Glomerular visceral epithelial cell (primary cell): ENCODE measurements at regions not wholly inside any gene's neighbourhood (a gene's known extent, or its start where the extent isn't known, plus 50 kb on each side); places are given as distances from the start of the nearest gene placed in this dataset.

Experiments
- DNase-seq: peaks from one replicate; pipeline ENCODE4 v3.0.0-alpha.2; 2016; ENCODE audit errors: extremely low spot score

DNA sequence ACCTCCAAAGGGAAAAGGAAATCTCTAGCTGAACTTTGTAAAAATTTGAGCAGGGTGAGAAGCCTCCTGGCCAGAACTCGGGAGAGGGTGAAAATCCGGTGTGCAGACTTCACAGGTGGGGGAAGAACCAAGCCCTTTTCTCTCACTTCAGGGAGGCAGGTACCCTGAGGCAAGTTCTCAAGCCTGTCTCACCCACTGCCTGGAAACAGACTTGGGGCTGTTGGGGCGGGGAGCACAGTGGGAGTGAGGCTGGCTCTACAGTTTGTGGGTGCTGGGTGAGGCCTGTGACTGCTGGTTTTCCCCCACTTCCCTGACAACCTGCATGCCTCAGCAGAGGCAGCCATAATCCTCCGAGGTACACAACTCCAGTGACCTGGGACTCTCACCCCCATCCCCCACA lies 187.1 kb downstream of the KIF4B start:
- DNase-seq, result no peak

DNA sequence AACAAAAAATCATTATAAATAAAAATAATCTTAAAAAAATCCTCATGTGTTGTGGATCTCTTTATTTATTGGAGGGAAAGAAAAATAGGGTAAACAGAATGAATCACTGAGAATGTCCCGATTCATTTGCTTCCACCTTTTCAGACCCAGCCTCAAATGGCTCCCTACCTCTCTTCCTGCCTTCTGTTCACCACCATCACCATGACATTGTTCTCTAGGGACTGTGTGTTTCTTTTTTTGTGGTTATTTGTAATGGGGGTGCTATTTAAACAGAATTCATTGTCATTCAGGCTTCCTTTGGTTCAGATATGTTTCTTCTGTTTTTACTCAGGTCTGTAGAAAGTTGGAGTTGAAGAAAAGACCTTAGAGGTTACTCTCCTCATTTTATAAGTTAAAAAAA lies 198.2 kb downstream of the KIF4B start:
- DNase-seq, result no peak

DNA sequence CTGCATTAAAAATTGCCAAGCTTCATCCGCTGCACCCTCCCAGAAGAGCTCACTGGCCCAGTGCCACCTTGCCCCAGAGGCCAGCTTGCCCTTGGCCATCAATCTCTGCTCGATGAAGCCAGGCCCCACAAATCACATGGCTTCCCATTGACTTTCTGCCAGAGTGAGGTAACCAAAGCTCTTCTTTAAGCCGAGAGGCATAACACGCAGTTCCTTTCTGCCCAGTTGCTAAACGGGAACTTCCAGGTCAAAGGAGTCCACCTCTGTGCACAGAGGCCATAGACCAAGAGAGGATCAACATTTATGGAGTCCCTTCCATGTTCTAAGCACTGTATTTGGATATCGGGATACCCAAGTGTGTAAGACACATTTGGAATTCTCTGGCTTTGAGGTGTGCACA lies 208.8 kb downstream of the KIF4B start:
- no peak for DNase-seq

DNA sequence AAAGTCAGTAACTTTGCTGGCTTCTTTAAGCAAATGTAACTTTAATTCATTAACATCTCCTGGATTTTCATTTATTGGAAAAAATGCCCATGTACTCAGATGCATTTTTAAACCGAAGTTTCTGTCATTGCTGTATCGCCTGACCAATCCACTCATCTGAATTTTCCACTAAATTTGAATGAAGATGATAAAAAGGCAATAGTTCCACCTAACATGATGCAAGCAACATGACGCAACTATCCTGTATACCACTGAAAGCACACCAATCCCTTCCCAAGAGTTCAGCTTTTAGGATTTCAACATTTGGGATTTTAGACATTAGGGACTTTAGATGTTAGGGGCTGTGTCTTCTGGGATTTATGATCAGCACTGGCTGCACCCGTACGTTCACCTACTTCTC lies 215.6 kb downstream of the KIF4B start:
- no peak for DNase-seq

DNA sequence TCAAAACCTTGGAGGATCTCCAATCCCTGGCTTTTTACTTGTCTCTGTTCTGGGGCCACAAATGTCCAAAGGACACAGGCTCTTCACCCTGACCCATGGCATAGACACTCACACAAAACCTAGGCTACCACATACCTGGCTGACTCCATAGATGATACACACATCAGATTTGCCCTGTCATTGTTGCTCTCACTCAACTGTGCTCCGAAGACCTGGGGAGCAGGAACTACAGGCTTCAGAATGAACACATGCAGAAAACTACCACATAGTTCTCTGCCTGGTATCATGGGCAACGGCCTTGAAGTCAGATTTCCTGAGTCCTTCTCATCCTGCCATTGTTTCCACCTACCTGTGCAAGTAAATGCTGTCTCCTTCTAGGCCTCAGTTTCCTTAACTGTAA lies 226.2 kb downstream of the KIF4B start:
- no peak for DNase-seq

DNA sequence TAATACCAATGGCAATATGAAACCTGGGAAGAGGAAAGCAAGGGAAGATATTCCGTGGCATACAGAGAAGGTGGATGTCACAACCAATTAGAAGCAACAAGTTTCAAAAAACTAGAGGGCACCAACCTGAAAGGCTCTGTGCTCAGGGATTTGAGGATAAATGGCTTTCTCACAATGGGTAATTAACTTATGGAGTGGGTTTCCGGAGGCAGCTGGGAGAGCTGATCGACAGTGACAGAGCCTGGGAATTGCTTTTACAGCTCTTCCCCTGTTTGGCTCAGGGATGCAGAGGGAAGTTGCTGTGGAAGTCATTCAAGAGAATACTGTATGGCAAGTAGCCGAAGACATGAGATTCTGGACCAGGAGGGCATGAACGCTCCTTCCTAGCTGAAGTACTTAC lies 237.0 kb downstream of the KIF4B start:
- DNase-seq, result no peak

DNA sequence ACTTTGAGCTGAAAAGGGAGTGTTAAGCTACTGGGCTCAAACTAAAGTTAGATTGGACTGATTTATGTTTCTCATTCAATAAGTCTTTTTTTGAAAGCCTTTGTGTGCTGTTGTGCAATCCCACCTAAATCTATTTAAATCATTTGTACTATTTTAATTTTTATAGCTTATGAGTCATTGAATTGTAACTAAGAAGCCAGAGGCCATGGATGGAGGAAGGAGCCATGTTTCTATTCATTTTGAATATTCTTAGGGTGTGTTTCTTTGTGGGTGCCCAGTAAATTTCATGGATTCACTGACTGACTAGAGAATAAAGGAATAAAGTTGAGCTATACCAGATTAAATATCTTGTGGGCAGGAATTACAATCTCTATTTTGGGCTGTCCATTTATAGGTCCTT lies 238.5 kb downstream of the KIF4B start:
- DNase-seq, result no peak

DNA sequence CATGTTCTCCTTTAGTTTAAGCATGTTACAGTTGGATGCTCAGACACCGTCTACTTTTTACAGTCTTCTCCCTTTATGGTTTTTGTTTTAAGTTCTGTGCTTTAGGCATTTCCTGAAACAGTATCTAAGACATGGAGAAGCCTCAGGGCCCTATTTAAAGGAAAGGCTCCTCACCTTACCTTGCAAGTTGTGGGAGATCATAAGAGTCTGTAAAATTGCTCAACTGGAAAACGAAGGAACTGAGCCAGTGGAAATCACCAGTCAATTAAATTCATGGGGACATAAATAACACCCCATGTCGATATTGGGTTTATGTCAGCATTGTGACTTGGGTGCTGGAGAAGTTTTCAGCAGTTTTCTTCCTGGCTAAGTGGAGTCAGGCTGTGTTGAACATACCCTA lies 239.2 kb downstream of the KIF4B start:
- no peak for DNase-seq

DNA sequence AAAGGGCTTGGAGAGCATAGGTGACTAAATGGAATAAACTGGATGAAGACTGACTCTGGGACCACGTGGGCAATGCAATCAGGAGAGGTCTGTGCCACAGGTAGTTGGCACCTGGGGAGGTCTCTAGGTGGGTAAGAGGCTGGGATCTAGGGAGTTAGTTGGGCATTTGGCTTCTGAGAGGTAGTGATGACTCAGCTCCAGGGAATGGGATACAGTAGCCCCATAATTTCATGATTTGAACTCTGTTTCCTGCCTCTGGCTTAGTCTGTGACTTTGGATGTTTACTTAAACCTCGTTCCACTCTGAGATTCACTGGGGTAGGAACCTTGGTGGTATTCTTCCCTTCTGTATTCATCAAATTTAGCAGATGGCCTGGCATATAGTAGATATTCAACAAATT lies 240.8 kb downstream of the KIF4B start:
- no peak for DNase-seq

DNA sequence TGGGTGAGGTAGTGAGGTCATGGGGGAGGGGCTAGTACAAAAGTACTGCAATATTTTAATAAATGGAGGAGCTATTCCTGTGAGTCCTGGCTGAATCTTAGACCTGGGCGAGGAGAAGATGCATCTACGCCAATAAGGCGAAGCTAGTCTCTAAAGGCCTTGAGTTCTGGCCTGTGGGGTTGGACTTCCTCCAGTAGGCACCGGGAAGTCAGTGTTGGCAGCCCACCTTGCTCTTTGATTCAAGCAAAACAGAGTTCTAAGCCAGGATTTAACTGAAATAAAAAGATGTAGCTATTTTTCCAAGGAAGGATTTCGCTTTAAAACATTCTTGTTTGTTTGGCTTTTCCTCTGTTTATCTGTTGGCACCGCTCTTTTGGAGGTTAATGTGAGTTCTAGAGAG lies 244.6 kb downstream of the KIF4B start:
- no peak for DNase-seq

DNA sequence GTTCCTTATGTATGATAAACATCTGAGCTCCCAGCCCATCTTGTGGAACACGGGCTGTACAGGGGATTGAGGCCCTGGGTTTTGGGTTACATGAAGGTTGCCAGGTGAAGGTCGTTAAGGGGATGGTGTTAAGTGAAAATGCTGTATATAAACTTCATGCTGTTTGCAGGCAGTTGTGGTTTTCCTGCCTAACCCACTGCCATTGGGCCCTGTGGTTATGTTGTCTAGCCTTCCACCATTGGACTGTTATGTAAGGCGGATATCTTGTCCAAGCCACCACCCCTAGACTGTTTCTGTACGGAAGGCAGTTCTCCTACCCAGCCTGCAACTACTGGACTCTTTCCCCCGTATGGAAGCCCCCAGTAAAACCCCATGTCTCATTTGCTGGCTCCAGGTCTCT lies 246.1 kb downstream of the KIF4B start:
- DNase-seq, result no peak

DNA sequence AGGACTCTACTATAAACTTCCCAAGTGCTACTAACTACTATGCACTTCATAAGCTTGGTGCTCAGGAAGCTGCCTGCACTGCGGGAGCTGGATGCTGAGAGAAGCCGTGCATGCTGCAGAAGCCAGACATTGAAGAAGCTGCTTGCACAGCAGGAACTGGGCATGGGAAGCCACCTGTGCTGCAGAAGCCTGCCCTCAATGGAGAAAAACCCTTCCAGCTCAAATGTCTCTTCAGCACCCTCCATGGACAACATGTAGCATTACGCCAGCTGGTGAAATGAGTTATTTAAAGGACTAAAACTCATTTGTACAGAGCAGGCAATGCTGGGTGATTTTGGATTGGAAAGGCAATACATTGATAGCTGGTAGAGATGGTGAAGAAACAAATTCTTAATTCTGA lies 247.2 kb downstream of the KIF4B start:
- peak; percentile 1 for DNase-seq

DNA sequence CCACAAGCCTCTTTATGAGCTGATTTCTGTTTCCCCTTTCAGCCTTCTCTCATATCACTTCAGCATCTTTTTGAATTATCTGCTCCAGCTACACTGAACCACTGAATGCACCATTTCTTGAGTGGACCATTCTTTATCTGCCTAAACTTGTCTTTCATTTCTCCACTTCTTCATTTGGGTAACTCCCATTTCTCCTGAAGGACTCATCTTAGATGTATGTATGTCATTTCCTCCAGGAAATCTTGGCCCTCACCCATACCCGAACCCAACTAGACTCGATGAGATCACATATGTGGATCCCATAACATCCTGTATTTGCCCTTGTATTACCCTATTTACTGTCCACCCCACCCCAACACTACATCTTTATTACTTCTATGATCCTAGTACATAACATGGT lies 249.8 kb downstream of the KIF4B start:
- no peak for DNase-seq

DNA sequence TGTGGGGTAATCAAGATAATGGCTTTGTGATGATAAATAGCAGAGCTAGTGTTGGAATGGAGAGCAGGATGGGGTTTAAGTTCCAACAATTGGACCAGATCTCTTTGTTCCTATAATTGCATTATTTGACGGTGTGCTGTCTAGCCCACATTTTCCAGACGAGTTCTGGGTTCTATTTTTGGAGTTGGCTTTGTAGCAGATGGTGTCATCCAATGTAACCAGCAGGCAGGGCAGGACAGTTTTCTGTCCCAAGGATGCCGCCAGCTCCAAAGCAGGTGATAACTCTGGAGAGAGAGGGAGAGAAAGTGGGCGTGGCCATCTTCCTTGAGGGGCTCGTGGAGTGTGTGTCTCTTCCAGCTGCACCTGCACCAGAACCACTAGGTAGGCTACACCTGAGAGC lies 251.3 kb downstream of the KIF4B start:
- DNase-seq, result no peak

DNA sequence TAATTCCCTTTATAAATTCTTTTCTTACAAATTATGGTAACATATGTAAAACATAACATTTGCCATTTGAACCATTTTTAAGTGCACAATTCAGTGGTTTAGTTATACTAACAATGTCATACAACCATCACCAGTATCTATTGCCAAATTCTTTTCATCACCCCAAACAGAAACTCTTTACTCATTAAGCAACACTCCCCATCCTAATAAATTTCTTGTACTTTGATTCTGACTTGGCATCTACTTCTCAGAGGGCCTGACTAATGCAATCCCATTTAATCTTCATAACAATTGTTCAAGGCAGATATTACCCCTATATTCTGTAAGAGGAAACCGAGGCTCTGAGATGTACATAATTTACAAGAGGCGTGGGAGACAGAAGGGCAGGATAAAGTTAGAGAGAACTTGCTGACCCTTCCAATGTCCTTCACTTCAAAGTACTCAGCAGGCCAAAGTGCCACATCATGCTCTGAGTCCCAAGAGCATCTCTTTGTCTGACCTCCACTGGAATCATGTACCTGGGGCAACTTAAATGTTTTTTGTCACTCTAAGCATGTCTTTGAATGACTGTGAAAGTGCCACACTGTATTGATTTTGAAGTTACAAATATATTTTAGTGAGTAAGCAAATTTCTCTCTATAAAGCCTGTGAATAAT lies 255.3 kb downstream of the KIF4B start:
- no peak for DNase-seq

DNA sequence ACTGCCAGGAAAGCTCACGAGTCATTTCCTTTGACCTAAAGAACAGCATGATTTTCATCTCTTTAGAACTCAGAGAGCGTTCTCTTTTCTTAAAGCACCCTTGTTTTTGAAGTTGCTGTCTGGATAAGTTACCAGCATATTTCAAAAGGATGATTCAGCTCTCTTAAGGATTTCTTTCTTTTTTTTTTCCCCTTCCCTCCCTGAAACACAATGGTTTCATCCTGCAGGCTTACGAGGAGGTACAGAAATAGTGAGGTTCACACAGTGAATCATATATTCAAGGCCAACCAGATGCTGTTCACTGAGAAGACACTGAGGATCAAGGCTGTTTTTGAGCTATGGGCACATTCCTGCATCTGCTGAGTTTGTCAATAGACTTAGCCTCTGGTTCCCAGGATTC lies 257.2 kb downstream of the KIF4B start:
- DNase-seq, result no peak

DNA sequence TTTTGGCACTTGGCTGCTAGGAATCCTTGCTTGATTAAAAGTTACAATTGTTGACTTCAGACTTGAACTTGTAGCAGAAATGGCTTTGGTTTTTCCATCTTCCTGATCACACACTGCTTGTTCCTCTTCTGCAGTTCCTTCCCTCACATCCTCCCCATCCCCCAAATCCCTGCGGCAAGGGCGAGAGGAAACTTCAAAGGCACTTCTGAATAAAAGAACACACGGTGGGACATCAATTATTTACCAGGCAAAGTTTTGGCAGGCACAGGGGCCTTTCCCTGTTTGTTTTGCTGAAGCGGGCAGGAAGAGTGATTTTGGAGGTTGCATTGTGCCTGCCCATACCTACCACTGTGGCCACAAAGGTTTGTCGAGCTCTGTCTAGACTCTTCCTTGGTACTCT lies 260.9 kb downstream of the KIF4B start:
- no peak for DNase-seq

DNA sequence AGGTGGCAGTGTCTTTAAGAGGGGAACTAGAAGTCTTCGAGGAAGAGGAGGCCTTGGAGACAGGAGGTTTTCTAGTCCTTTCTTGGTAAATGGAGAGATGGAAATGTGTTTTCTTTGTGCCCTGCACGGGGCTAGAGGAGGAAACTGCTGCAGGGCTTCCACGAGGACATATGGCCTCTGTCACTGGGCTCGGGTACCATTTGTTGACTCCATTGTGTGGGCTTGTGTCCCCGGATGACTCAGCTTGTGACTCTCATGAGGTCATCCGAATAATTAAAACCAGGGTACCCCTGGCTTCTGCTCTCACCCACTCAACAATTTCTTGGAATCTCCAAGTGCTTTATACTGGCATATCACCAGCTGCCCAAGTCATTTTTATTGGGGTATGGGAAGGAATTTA lies 261.7 kb downstream of the KIF4B start:
- DNase-seq, result no peak

DNA sequence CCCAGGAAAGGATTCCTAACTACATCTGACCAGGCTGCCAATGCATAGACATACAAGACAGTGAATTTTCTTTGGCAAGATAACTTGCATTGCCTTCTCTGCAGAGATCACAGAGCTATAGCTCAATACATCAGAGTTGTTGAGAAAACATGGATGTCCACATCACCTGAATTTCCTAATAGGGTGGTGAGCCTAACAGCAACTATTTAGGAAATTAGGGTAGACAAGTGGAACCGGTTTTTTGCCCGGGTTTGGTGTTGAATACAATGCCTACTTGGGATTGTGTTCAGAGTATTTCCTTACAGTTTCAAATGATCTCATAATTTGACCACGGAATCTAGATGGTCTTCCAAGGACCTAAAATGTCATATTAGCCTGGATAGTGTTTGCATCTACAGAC lies 262.7 kb downstream of the KIF4B start:
- no peak for DNase-seq

DNA sequence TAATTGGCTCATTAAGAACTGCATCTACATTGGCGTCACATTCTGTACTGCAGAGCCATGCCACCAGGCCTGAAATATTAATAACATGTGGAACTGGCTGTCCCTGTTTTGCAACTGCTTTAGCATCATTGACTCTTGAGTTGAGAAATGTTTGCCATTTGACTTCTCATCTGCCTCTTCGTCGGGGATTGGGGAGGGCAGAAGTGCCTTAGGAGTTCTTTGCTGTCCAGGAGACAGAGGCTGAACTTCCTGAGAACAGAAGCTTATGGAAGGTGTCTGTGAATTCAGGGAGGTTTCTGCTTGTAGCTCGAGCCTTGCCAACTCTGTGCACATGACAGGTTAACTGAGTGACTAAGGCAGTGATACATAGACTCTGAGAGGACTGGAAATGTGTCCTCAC lies 265.0 kb downstream of the KIF4B start:
- no peak for DNase-seq

DNA sequence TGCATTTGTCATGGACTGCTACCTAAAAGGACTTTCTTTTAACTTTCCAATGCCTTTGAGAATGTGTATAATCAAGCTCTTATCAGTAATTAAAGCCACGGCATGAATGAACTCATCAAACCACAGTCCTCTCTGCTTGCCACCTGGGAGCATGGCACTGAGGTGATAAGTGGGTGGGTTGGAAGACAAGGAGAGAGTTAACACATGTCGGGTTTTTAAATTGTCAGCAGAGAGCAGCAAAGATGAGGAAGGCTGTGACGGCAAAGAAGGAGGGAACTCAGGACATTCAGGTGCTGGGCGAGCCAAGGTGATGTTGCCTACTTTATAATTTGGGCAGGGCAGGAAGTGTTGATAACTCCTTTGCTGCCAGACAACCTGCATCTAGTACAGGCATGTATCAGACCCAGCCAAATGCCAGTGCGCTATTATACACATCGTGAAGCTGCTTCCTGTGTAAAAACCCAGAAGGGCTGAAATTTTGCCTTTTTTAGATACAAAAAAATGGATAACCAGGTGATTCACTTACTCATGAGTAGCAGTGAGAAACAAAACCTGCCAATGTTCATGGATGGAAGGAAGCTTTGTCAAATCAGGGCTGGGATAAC lies 269.1 kb downstream of the KIF4B start:
- no peak for DNase-seq

DNA sequence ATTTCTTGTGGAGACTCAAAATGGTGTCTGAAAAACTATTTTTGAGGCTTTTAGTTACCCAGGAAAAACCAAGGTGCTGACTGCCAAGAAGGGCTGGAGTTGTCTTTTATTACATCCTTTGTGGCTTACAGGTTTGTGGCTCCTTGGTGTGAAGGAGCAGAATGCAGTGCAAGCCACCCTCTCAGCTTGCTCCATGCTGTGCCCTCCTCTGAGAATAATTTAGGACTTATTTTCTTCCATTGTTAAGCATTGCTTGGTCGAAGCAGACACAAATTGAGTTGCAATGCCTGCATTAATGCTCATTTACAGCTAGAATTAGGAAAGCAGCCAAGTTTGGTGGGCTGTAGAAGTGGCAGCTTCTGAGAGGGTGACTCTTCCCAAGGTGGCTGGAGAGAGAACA lies 272.2 kb downstream of the KIF4B start:
- no peak for DNase-seq

DNA sequence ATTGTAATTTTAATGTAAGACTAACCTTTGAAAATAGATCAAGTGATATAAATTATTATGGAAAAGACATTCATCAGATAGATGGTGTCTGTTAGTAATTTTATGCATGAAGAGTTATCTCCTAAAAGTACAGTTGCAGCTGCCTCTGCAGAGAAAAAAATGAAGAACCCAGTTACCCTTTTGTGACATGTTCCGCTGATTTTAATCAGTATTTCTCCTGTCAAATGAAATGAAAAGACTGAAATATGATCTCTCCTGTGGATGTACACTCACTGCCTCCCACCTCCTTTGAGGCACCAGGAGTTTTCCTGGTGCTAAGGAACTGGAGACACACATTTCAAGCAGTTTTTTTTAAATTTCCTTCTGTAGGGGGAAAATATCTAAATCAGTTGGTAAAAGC lies 277.4 kb downstream of the KIF4B start:
- DNase-seq, result no peak

DNA sequence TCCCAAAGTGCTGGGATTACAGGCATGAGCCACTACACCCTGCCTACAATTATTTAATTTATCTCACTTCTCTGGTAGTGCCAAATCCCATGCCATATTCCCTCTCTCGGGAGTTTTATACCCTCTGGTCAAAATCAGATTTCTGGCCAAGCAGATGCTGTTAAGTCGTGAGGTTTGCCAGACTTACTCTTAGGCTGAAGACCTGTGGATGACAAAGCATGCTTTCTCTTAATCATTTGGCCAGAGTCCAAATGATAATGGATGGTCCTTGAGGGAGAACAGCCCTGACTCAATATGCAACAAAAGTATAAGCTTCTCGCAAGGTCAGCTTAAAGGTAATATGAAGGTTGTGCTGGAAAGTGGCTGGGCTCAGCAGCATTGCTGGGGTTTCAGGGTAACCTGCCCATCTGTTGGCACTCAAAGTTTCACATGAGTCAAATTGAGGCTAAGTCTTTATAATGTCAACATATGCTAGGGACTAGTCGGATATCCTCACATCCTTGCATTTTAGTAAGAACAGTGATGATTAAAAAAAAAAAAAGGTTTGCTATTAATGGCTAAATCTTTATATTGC lies 280.1 kb downstream of the KIF4B start:
- DNase-seq, result no peak
